ENCODE measurements at regions not wholly inside any gene's neighbourhood (a gene's known extent, or its start where the extent isn't known, plus 50 kb on each side); places are given as distances from the start of the nearest gene placed in this dataset.

- TF ChIP-seq CTCF (IDR thresholded peaks at IDR 0.05 in 8 of 11, conservative IDR thresholded peaks at IDR 0.05 in 3 of 11) (no peak), POLR2A (IDR thresholded peaks at IDR 0.05) (no peak), POLR2AphosphoS5 (IDR thresholded peaks at IDR 0.05) (no peak)
Measured at GRCh38 chr2:6078414-6078813, 386.2 kb downstream of the SOX11 start.

Measured in spleen (tissue), 7 donors.